ENCODE measurements at regions not wholly inside any gene's neighbourhood (a gene's known extent, or its start where the extent isn't known, plus 50 kb on each side); places are given as distances from the start of the nearest gene placed in this dataset.

GRCh38 chr16:14344292-14344691 lies 273.2 kb downstream of the MRTFB start:
- Histone ChIP-seq H3K9me3 (ENCODE audit: low read length) (no peaks in the 10 kb centered on the region), H3K36me3 (ENCODE audit: low read depth, low read length) (no peaks in the 10 kb centered on the region), H3K9ac (ENCODE audit: low read length) (no peak overlapping the region), H3K4me2 (ENCODE audit: low read length) (no peak overlapping the region), H3K27me3 (ENCODE audit: low read length) (no peaks in the 10 kb centered on the region), H3K4me3 (ENCODE audit: low read length) (no peak overlapping the region), H3K4me1 (ENCODE audit: insufficient read depth, low read length) (no peaks in the 10 kb centered on the region), H3K9me2 (replicated peaks; ENCODE audit: low read length) (no peaks in the 10 kb centered on the region), H3K79me2 (ENCODE audit: low read length) (no peaks in the 10 kb centered on the region), H3F3A (ENCODE audit: low read length, unreplicated experiment) (no peaks in the 10 kb centered on the region), H3K27ac (ENCODE audit: low read length) (no peak overlapping the region), H4K20me1 (ENCODE audit: low read length) (no peaks in the 10 kb centered on the region), H2AFZ (ENCODE audit: low read length) (no peak overlapping the region)
- no peak for TF ChIP-seq EZH2 (IDR thresholded peaks at IDR 0.05; ENCODE audit: low read length, unreplicated experiment)
- TF ChIP-seq EZH2phosphoT487 (IDR thresholded peaks at IDR 0.05; ENCODE audit: borderline replicate concordance, low read length), result no peak
- no peak for TF ChIP-seq CTCF (conservative IDR thresholded peaks at IDR 0.05; ENCODE audit: low read depth, low read length)
- ChIA-PET CTCF (no interaction called here), POLR2A (ENCODE audit: unreplicated experiment) (no interaction called here)
- intact Hi-C loops (cut with micrococcal nuclease), result no loop called here
- ATAC-seq (no peak), DNase-seq (no peak)
- no TSS peak for BruUV-seq (replicated peaks)

- H2AFZ ChIP-seq (ENCODE audit: low read length), result no peak overlapping the region
- H3K9me2 ChIP-seq (replicated peaks; ENCODE audit: low read length), result no peaks in the 10 kb centered on the region
- no peak overlapping the region for H3K4me3 ChIP-seq (ENCODE audit: low read length)
- ATAC-seq (no peak), DNase-seq (no peak)
- no peak overlapping the region for H3K4me2 ChIP-seq (ENCODE audit: low read length)
- H3F3A ChIP-seq (ENCODE audit: low read length, unreplicated experiment), result no peaks in the 10 kb centered on the region
- TF ChIP-seq CTCF (conservative IDR thresholded peaks at IDR 0.05; ENCODE audit: low read depth, low read length), result no peak
- TF ChIP-seq EZH2phosphoT487 (IDR thresholded peaks at IDR 0.05; ENCODE audit: borderline replicate concordance, low read length), result no peak
- no TSS peak for BruUV-seq (replicated peaks)
- POLR2A ChIA-PET (ENCODE audit: unreplicated experiment), result no interaction called here
- H3K9ac ChIP-seq (ENCODE audit: low read length), result no peak overlapping the region
- no peaks in the 10 kb centered on the region for H3K27me3 ChIP-seq (ENCODE audit: low read length)
- no peaks in the 10 kb centered on the region for H3K9me3 ChIP-seq (ENCODE audit: low read length)
- intact Hi-C loops (cut with micrococcal nuclease), result no loop called here
- no peaks in the 10 kb centered on the region for H4K20me1 ChIP-seq (ENCODE audit: low read length)
- H3K27ac ChIP-seq (ENCODE audit: low read length), result no peak overlapping the region
- CTCF ChIA-PET, result no interaction called here
- H3K36me3 ChIP-seq (ENCODE audit: low read depth, low read length), result no peaks in the 10 kb centered on the region
- H3K4me1 ChIP-seq (ENCODE audit: insufficient read depth, low read length), result no peaks in the 10 kb centered on the region
- H3K79me2 ChIP-seq (ENCODE audit: low read length), result no peaks in the 10 kb centered on the region
Observed at GRCh38 chr16:14341324-14342225, 270.5 kb downstream of the MRTFB start.

GRCh38 chr16:14339694-14340093 lies 268.6 kb downstream of the MRTFB start:
- H2AFZ ChIP-seq (ENCODE audit: low read length), result no peak overlapping the region
- TF ChIP-seq EZH2 (IDR thresholded peaks at IDR 0.05; ENCODE audit: low read length, unreplicated experiment), result no peak
- no peak for TF ChIP-seq CTCF (conservative IDR thresholded peaks at IDR 0.05; ENCODE audit: low read depth, low read length)
- TF ChIP-seq EZH2phosphoT487 (IDR thresholded peaks at IDR 0.05; ENCODE audit: borderline replicate concordance, low read length), result no peak
- no peak overlapping the region for H3K4me3 ChIP-seq (ENCODE audit: low read length)
- no peaks in the 10 kb centered on the region for H3K27me3 ChIP-seq (ENCODE audit: low read length)
- BruUV-seq (replicated peaks), result no TSS peak
- no peaks in the 10 kb centered on the region for H3K9me2 ChIP-seq (replicated peaks; ENCODE audit: low read length)
- DNase-seq (no peak), ATAC-seq (no peak)
- H3K27ac ChIP-seq (ENCODE audit: low read length), result no peak overlapping the region
- no peaks in the 10 kb centered on the region for H3K36me3 ChIP-seq (ENCODE audit: low read depth, low read length)
- no peaks in the 10 kb centered on the region for H3K9me3 ChIP-seq (ENCODE audit: low read length)
- H3K4me1 ChIP-seq (ENCODE audit: insufficient read depth, low read length), result no peaks in the 10 kb centered on the region
- CTCF ChIA-PET, result no interaction called here
- intact Hi-C loops (cut with micrococcal nuclease), result no loop called here
- no peaks in the 10 kb centered on the region for H3K79me2 ChIP-seq (ENCODE audit: low read length)
- H3K9ac ChIP-seq (ENCODE audit: low read length), result no peak overlapping the region
- POLR2A ChIA-PET (ENCODE audit: unreplicated experiment), result no interaction called here
- no peaks in the 10 kb centered on the region for H3F3A ChIP-seq (ENCODE audit: low read length, unreplicated experiment)
- H4K20me1 ChIP-seq (ENCODE audit: low read length), result no peaks in the 10 kb centered on the region
- no peak overlapping the region for H3K4me2 ChIP-seq (ENCODE audit: low read length)

Measured in PC-3 (cell line).